ENCODE measurements at regions not wholly inside any gene's neighbourhood (a gene's known extent, or its start where the extent isn't known, plus 50 kb on each side); places are given as distances from the start of the nearest gene placed in this dataset.
"Not testable (repeated sequence)": the region's sequence is repeated elsewhere in the genome, so short reads cannot be mapped to it uniquely, and the experiment has no call there.

GRCh38 chrX:40835526-40835925, 100.2 kb upstream of the MED14 start:
- no peaks in the 10 kb centered on the region for H3K4me1 Mint-ChIP-seq (ENCODE audit: low read depth)
- H3K9me3 Mint-ChIP-seq: peaks cover 3% of the 10 kb centered on the region
- H3K36me3 Mint-ChIP-seq (ENCODE audit: low read depth): no peaks in the 10 kb centered on the region
- H3K27ac Mint-ChIP-seq: no peak overlapping the region
- no peak overlapping the region for H3K4me3 Mint-ChIP-seq
- H3K27me3 Mint-ChIP-seq: peaks cover 4% of the 10 kb centered on the region

GRCh38 chrX:40843643-40844042, 108.3 kb upstream of the MED14 start:
- H3K4me3 Mint-ChIP-seq: no peak overlapping the region
- peaks cover 7% of the 10 kb centered on the region for H3K27me3 Mint-ChIP-seq
- H3K27ac Mint-ChIP-seq: no peak overlapping the region
- no peaks in the 10 kb centered on the region for H3K4me1 Mint-ChIP-seq (ENCODE audit: low read depth)
- peaks cover 10% of the 10 kb centered on the region for H3K9me3 Mint-ChIP-seq
- no peaks in the 10 kb centered on the region for H3K36me3 Mint-ChIP-seq (ENCODE audit: low read depth)

- H3K4me3 Mint-ChIP-seq: no peak overlapping the region
- H3K27ac Mint-ChIP-seq: no peak overlapping the region
- peaks cover 7% of the 10 kb centered on the region for H3K27me3 Mint-ChIP-seq
- peaks cover 10% of the 10 kb centered on the region for H3K9me3 Mint-ChIP-seq
- no peaks in the 10 kb centered on the region for H3K36me3 Mint-ChIP-seq (ENCODE audit: low read depth)
- no peaks in the 10 kb centered on the region for H3K4me1 Mint-ChIP-seq (ENCODE audit: low read depth)
Observed at GRCh38 chrX:40844471-40844870, 109.1 kb upstream of the MED14 start.

- Mint-ChIP-seq H3K27ac (no peak overlapping the region), H3K4me1 (ENCODE audit: low read depth) (no peaks in the 10 kb centered on the region), H3K4me3 (no peak overlapping the region), H3K27me3 (peaks cover 4% of the 10 kb centered on the region), H3K9me3 (peaks cover 8% of the 10 kb centered on the region), H3K36me3 (ENCODE audit: low read depth) (no peaks in the 10 kb centered on the region)
Observed at GRCh38 chrX:40845331-40845911, 110.1 kb upstream of the MED14 start.

- peaks cover 14% of the 10 kb centered on the region for H3K4me1 Mint-ChIP-seq (ENCODE audit: low read depth)
- no peak overlapping the region for H3K27ac Mint-ChIP-seq
- no peaks in the 10 kb centered on the region for H3K27me3 Mint-ChIP-seq
- no peaks in the 10 kb centered on the region for H3K36me3 Mint-ChIP-seq (ENCODE audit: low read depth)
- H3K4me3 Mint-ChIP-seq: no peak overlapping the region
- H3K9me3 Mint-ChIP-seq: no peaks in the 10 kb centered on the region
Observed at GRCh38 chrX:40849906-40850823, 114.8 kb upstream of the MED14 start.

- Mint-ChIP-seq H3K4me3 (no peak overlapping the region), H3K27me3 (no peaks in the 10 kb centered on the region)
Observed at GRCh38 chrX:40852586-40852985, 117.2 kb upstream of the MED14 start.

GRCh38 chrX:40853004-40853815, 117.9 kb upstream of the MED14 start:
- H3K27me3 Mint-ChIP-seq: no peaks in the 10 kb centered on the region
- no peak overlapping the region for H3K4me3 Mint-ChIP-seq
- H3K4me1 Mint-ChIP-seq (ENCODE audit: low read depth): peaks cover 18% of the 10 kb centered on the region
- no peak overlapping the region for H3K27ac Mint-ChIP-seq
- no peaks in the 10 kb centered on the region for H3K36me3 Mint-ChIP-seq (ENCODE audit: low read depth)
- H3K9me3 Mint-ChIP-seq: no peaks in the 10 kb centered on the region

More at GRCh38 chrX:40852586-40852985, 117.2 kb upstream of the MED14 start:
- no peak overlapping the region for H3K27ac Mint-ChIP-seq
- no peaks in the 10 kb centered on the region for H3K9me3 Mint-ChIP-seq
- H3K4me1 Mint-ChIP-seq (ENCODE audit: low read depth): peaks cover 18% of the 10 kb centered on the region
- H3K36me3 Mint-ChIP-seq (ENCODE audit: low read depth): no peaks in the 10 kb centered on the region

- H3K27me3 Mint-ChIP-seq: no peaks in the 10 kb centered on the region
- no peak overlapping the region for H3K4me3 Mint-ChIP-seq
- H3K9me3 Mint-ChIP-seq: no peaks in the 10 kb centered on the region
Observed at GRCh38 chrX:40853816-40854123, 118.4 kb upstream of the MED14 start.

GRCh38 chrX:40854242-40854641, 118.9 kb upstream of the MED14 start:
- no peaks in the 10 kb centered on the region for H3K27me3 Mint-ChIP-seq
- no peak overlapping the region for H3K4me3 Mint-ChIP-seq
- H3K4me1 Mint-ChIP-seq (ENCODE audit: low read depth): peaks cover 18% of the 10 kb centered on the region
- no peaks in the 10 kb centered on the region for H3K36me3 Mint-ChIP-seq (ENCODE audit: low read depth)
- H3K9me3 Mint-ChIP-seq: no peaks in the 10 kb centered on the region
- H3K27ac Mint-ChIP-seq: no peak overlapping the region

More at GRCh38 chrX:40853816-40854123, 118.4 kb upstream of the MED14 start:
- Mint-ChIP-seq H3K27ac (peak overlapping the region; percentile 36), H3K4me1 (ENCODE audit: low read depth) (peaks cover 18% of the 10 kb centered on the region), H3K36me3 (ENCODE audit: low read depth) (no peaks in the 10 kb centered on the region)

- no peak overlapping the region for H3K4me3 Mint-ChIP-seq
- peaks cover 18% of the 10 kb centered on the region for H3K4me1 Mint-ChIP-seq (ENCODE audit: low read depth)
- H3K36me3 Mint-ChIP-seq (ENCODE audit: low read depth): no peaks in the 10 kb centered on the region
- H3K9me3 Mint-ChIP-seq: no peaks in the 10 kb centered on the region
- H3K27me3 Mint-ChIP-seq: no peaks in the 10 kb centered on the region
- H3K27ac Mint-ChIP-seq: no peak overlapping the region
Observed at GRCh38 chrX:40855411-40855810, 120.1 kb upstream of the MED14 start.

GRCh38 chrX:40855932-40856515, 120.7 kb upstream of the MED14 start:
- no peaks in the 10 kb centered on the region for H3K9me3 Mint-ChIP-seq
- H3K4me3 Mint-ChIP-seq: no peak overlapping the region
- H3K27me3 Mint-ChIP-seq: no peaks in the 10 kb centered on the region
- no peaks in the 10 kb centered on the region for H3K36me3 Mint-ChIP-seq (ENCODE audit: low read depth)
- no peak overlapping the region for H3K27ac Mint-ChIP-seq
- peaks cover 18% of the 10 kb centered on the region for H3K4me1 Mint-ChIP-seq (ENCODE audit: low read depth)

GRCh38 chrX:40861952-40862554, 126.7 kb upstream of the MED14 start:
- not testable (repeated sequence) for H3K36me3 Mint-ChIP-seq (ENCODE audit: low read depth); H3K27ac Mint-ChIP-seq; H3K4me1 Mint-ChIP-seq (ENCODE audit: low read depth); H3K27me3 Mint-ChIP-seq; H3K9me3 Mint-ChIP-seq; H3K4me3 Mint-ChIP-seq

- H3K27me3 Mint-ChIP-seq; H3K4me1 Mint-ChIP-seq (ENCODE audit: low read depth); H3K27ac Mint-ChIP-seq; H3K4me3 Mint-ChIP-seq; H3K36me3 Mint-ChIP-seq (ENCODE audit: low read depth); H3K9me3 Mint-ChIP-seq: not testable (repeated sequence)
Observed at GRCh38 chrX:40863260-40863659, 127.9 kb upstream of the MED14 start.

- Mint-ChIP-seq H3K27me3 (peaks cover 4% of the 10 kb centered on the region), H3K36me3 (ENCODE audit: low read depth) (no peaks in the 10 kb centered on the region), H3K27ac (no peak overlapping the region), H3K4me1 (ENCODE audit: low read depth) (no peaks in the 10 kb centered on the region), H3K9me3 (no peaks in the 10 kb centered on the region), H3K4me3 (no peak overlapping the region)
Observed at GRCh38 chrX:40863671-40864070, 128.3 kb upstream of the MED14 start.
